SK-N-SH (cell line): ENCODE measurements at regions not wholly inside any gene's neighbourhood (a gene's known extent, or its start where the extent isn't known, plus 50 kb on each side); places are given as distances from the start of the nearest gene placed in this dataset.

Source experiments
- CTCF ChIA-PET: fragments of 300-600, 350-600 bp; formaldehyde crosslinking; extraction: SDS; loops from one replicate; lab custom pipeline; 2021; lab: Yijun Ruan, JAX
- POLR2A ChIA-PET: fragments of 350-600 bp; sonication (Branson Sonifier 250); formaldehyde crosslinking; extraction: SDS; loops from one replicate; lab custom pipeline; 2020; ENCODE audit warnings: antibody characterized with exemption, inconsistent platforms; lab: Yijun Ruan, JAX
- DNase-seq: peaks from one replicate; pipeline ENCODE4 v3.0.0; 2012
- H2AFZ ChIP-seq: fragments of 200-600 bp; sonication (generic); 2 replicates; pipeline ENCODE4 v1.8.1; 2016; ENCODE audit warnings: antibody characterized with exemption, mild to moderate bottlenecking, low read depth
- H3F3A ChIP-seq: fragments of 200-600 bp; sonication (generic); replicated peaks from 2 replicates; pipeline ENCODE3; 2016; ENCODE audit warnings: antibody characterized with exemption, mild to moderate bottlenecking; ENCODE audit not compliant: insufficient read depth
- H3K27ac ChIP-seq, 2 experiments: fragments of 200-500 bp in 1 of 2; fragments of 200-600 bp in 1 of 2; sonication (Bioruptor generic) in 1 of 2; sonication (generic), shearing (Covaris generic) in 1 of 2; 2 replicates each; pipeline versions ENCODE4 v1.5.1 to v1.6.1; 2014 to 2016; ENCODE audit warnings: low read depth in 2 of 2, inconsistent platforms in 1 of 2, low read length in 1 of 2, mild to moderate bottlenecking in 1 of 2, mixed read lengths in 1 of 2
- H3K27me3 ChIP-seq: fragments of 200-600 bp; sonication (generic), shearing (Covaris generic); 2 replicates; pipeline ENCODE4 v1.6.1; 2016; ENCODE audit warnings: mixed run types; ENCODE audit not compliant: insufficient read depth
- H3K36me3 ChIP-seq, 2 experiments: fragments of 200-500 bp in 1 of 2; fragments of 200-600 bp in 1 of 2; sonication (Bioruptor generic) in 1 of 2; sonication (generic) in 1 of 2; replicated peaks in 1 of 2; 2 replicates each; pipeline versions ENCODE3 to v1.5.1; 2014 to 2016; ENCODE audit warnings: low read length in 1 of 2, mild to moderate bottlenecking in 1 of 2; ENCODE audit not compliant: insufficient read depth in 2 of 2, control insufficient read depth in 1 of 2
- H3K4me1 ChIP-seq, 2 experiments: fragments of 200-500 bp in 1 of 2; fragments of 200-600 bp in 1 of 2; sonication (Bioruptor generic) in 1 of 2; sonication (generic), shearing (Covaris generic) in 1 of 2; 2 replicates each; pipeline versions ENCODE4 v1.5.1 to v1.6.1; 2014 to 2016; ENCODE audit warnings: low read depth in 1 of 2, low read length in 1 of 2, mixed run types in 1 of 2; ENCODE audit not compliant: insufficient read depth in 2 of 2, control insufficient read depth in 1 of 2
- H3K4me2 ChIP-seq: fragments of 200-600 bp; sonication (generic), shearing (Covaris generic); 2 replicates; pipeline ENCODE4 v1.6.1; 2017; ENCODE audit warnings: mixed run types
- H3K4me3 ChIP-seq, 2 experiments: fragments of 200-500 bp in 1 of 2; fragments of 200-600 bp in 1 of 2; sonication (Bioruptor generic) in 1 of 2; sonication (generic), shearing (Covaris generic) in 1 of 2; 2 replicates each; pipeline versions ENCODE4 v1.5.1 to v1.8.1; 2014 to 2016; ENCODE audit warnings: low read depth in 2 of 2, inconsistent platforms in 1 of 2, low read length in 1 of 2, mild to moderate bottlenecking in 1 of 2, mixed read lengths in 1 of 2, moderate library complexity in 1 of 2
- H3K79me2 ChIP-seq: fragments of 200-600 bp; sonication (generic); 2 replicates; pipeline ENCODE4 v1.8.1; 2017; ENCODE audit warnings: mild to moderate bottlenecking; ENCODE audit not compliant: insufficient read depth
- H3K9ac ChIP-seq: fragments of 200-600 bp; sonication (generic); 2 replicates; pipeline ENCODE4 v1.6.1; 2017; ENCODE audit warnings: mixed run types
- H3K9me2 ChIP-seq: fragments of 200-600 bp; sonication (generic); 2 replicates; pipeline ENCODE4 v1.6.1; 2017; ENCODE audit warnings: mixed run types
- H3K9me3 ChIP-seq: fragments of 200-600 bp; sonication (generic); 2 replicates; pipeline ENCODE4 v1.6.1; 2017; ENCODE audit warnings: mixed run types, mild to moderate bottlenecking, moderate library complexity
- H4K20me1 ChIP-seq: fragments of 200-600 bp; sonication (generic); 2 replicates; pipeline ENCODE4 v1.6.1; 2017; ENCODE audit warnings: mild to moderate bottlenecking, mixed run types; ENCODE audit not compliant: insufficient read depth
- CHD2 ChIP-seq: fragments of 150-350 bp; IDR thresholded peaks from 2 replicates; pipeline ENCODE4 v1.6.1; 2018; ENCODE audit warnings: low read length; ENCODE audit not compliant: partially characterized antibody
- CTCF ChIP-seq: fragments of 200-600 bp; sonication (generic); IDR thresholded peaks from 2 replicates; pipeline ENCODE4 v1.6.1; 2017; ENCODE audit warnings: antibody characterized with exemption, mild to moderate bottlenecking, moderate library complexity
- ELF1 ChIP-seq: IDR thresholded peaks from 2 replicates; pipeline ENCODE4 v1.4.0; 2012
- EP300 ChIP-seq, 2 experiments: IDR thresholded peaks; 2 replicates each; pipeline versions ENCODE4 v1.4.0 to v1.6.1; 2012; ENCODE audit warnings: borderline replicate concordance in 1 of 2, low read depth in 1 of 2, low read length in 1 of 2
- FOXJ3 ChIP-seq: sonication (generic); formaldehyde crosslinking; IDR thresholded peaks from 2 replicates; pipeline ENCODE4 v1.5.1; 2020; ENCODE audit warnings: mild to moderate bottlenecking, missing genetic modification reagents
- GATA2 ChIP-seq: sonication (generic); formaldehyde crosslinking; IDR thresholded peaks from 2 replicates; pipeline ENCODE4 v1.5.0; 2020; ENCODE audit warnings: mild to moderate bottlenecking, missing genetic modification reagents
- IRF3 ChIP-seq: fragments of 150-350 bp; IDR thresholded peaks from 2 replicates; pipeline ENCODE4 v1.6.1; 2016; ENCODE audit warnings: mild to moderate bottlenecking, low read depth, low read length
- PBX3 ChIP-seq: IDR thresholded peaks from 2 replicates; pipeline ENCODE4; 2012
- RAD21 ChIP-seq: IDR thresholded peaks from 2 replicates; pipeline ENCODE4 v1.6.1; 2012; ENCODE audit warnings: mild to moderate bottlenecking, low read length
- RCOR1 ChIP-seq: fragments of 150-350 bp; IDR thresholded peaks from 2 replicates; pipeline ENCODE4 v1.6.1; 2017; ENCODE audit warnings: antibody characterized with exemption, low read length
- RXRA ChIP-seq: IDR thresholded peaks from 2 replicates; pipeline ENCODE4 v1.4.0; 2012; ENCODE audit warnings: low read depth, mild to moderate bottlenecking, borderline replicate concordance
- SMC3 ChIP-seq: IDR thresholded peaks from 2 replicates; pipeline ENCODE4 v1.6.1; 2012; ENCODE audit warnings: low read depth, low read length, improper control_type of control experiment
- TCF12 ChIP-seq: IDR thresholded peaks from 2 replicates; pipeline ENCODE4 v1.4.0; 2012
- YY1 ChIP-seq: IDR thresholded peaks from 2 replicates; pipeline ENCODE4 v1.4.0; 2012; ENCODE audit warnings: low read depth, mild to moderate bottlenecking
- ZBTB33 ChIP-seq: IDR thresholded peaks from 2 replicates; pipeline ENCODE4 v1.4.0; 2012; ENCODE audit warnings: low read depth, borderline replicate concordance
- WGBS: methylation state at CpG from one replicate; pipeline ENCODE4 v1.1.6; 2017; ENCODE audit warnings: low lambda C conversion rate; 5-methylcytosine and 5-hydroxymethylcytosine counted together

GRCh38 chr5:93899026-93899600 lies 157.7 kb upstream of the POU5F2 start:
- Histone ChIP-seq H3K27me3 (no peaks in the 10 kb centered on the region), H3K4me1 (peaks cover 0 to 4% of the 10 kb centered on the region in 2 experiments; a peak in 2 of 4 replicates), H3K9me2 (no peaks in the 10 kb centered on the region), H3K27ac (no peak overlapping the region), H3K4me3 (no peak overlapping the region), H3K9ac (no peak overlapping the region), H4K20me1 (no peaks in the 10 kb centered on the region), H3K4me2 (no peak overlapping the region), H3K79me2 (no peaks in the 10 kb centered on the region), H3K36me3 (no peaks in the 10 kb centered on the region), H2AFZ (no peak overlapping the region), H3F3A (no peaks in the 10 kb centered on the region), H3K9me3 (no peaks in the 10 kb centered on the region)
- 94% methylated on average over 1 of the region's 1 CpG for WGBS
- ChIA-PET CTCF (interaction anchor here (0.5 to 1.8 kb wide), 10 partner anchors 10 to 794 kb away, joined by 3 to 17 read pairs (median 4); no protein-coding TSS in a partner anchor), POLR2A (no interaction called here)
- TF ChIP-seq GATA2 (CRISPR knock-in tag) = no peak
- peak; percentile 52 for TF ChIP-seq TCF12
- TF ChIP-seq RAD21 = peak; percentile 44
- peak; percentile 65 for TF ChIP-seq CTCF
- TF ChIP-seq SMC3 = 0 out of 2 replicates have a peak, but pooled peaks have one; percentile 6
- peak; percentile 11 for DNase-seq

GRCh38 chr5:93894601-93895354 lies 153.4 kb upstream of the POU5F2 start:
- H3K4me2 ChIP-seq = no peak overlapping the region
- peak; percentile 4 for DNase-seq
- no peaks in the 10 kb centered on the region for H3K79me2 ChIP-seq
- no peaks in the 10 kb centered on the region for H3F3A ChIP-seq
- no peaks in the 10 kb centered on the region for H3K9me2 ChIP-seq
- no peaks in the 10 kb centered on the region for H3K9me3 ChIP-seq
- peak; percentile 73 for TF ChIP-seq GATA2 (CRISPR knock-in tag)
- peak; percentile 38; the same call in 1 of the 2 replicates for TF ChIP-seq FOXJ3
- no peak for TF ChIP-seq IRF3
- no peak for TF ChIP-seq ELF1
- TF ChIP-seq EP300 (IDR thresholded peaks at IDR 0.05; ENCODE audit: borderline replicate concordance in 1 of 2, low read depth in 1 of 2, low read length in 1 of 2) = 0 out of 4 replicates have a peak, but pooled peaks of 1 of the 2 experiments have one; percentile 25
- TF ChIP-seq ZBTB33 = no peak
- TF ChIP-seq YY1 = no peak
- peak; percentile 60 for TF ChIP-seq RAD21
- no peak for TF ChIP-seq RXRA
- TF ChIP-seq PBX3 = no peak
- peak; percentile 54 for TF ChIP-seq CTCF
- peak; percentile 19; the same call in 1 of the 2 replicates for TF ChIP-seq RCOR1
- TF ChIP-seq CHD2 = no peak
- POLR2A ChIA-PET = interaction anchor here (0.6 to 1.4 kb wide), 2 partner anchors 287 to 319 kb away, joined by 3 to 4 read pairs; no protein-coding TSS in a partner anchor
- H3K27ac ChIP-seq = peak overlapping the region in 1 of 2 experiments; percentile 73; a peak in 2 of 4 replicates
- no peaks in the 10 kb centered on the region for H4K20me1 ChIP-seq
- CTCF ChIA-PET = interaction anchor here (0.8 to 2.2 kb wide), 17 partner anchors 10 to 999 kb away, joined by 3 to 15 read pairs (median 4); partner anchors contain the start of gene NR2F1-AS1
- no peak overlapping the region; a peak in 1 of 4 replicates for H3K4me3 ChIP-seq
- WGBS = 51% methylated on average over 9 of the region's 9 CpGs
- H2AFZ ChIP-seq = no peak overlapping the region
- no peak overlapping the region for H3K9ac ChIP-seq
- H3K36me3 ChIP-seq = no peaks in the 10 kb centered on the region
- peaks cover 0 to 22% of the 10 kb centered on the region in 2 experiments; a peak in 2 of 4 replicates for H3K4me1 ChIP-seq
- no peaks in the 10 kb centered on the region for H3K27me3 ChIP-seq
